K562 (cell line): ENCODE measurements at regions not wholly inside any gene's neighbourhood (a gene's known extent, or its start where the extent isn't known, plus 50 kb on each side); places are given as distances from the start of the nearest gene placed in this dataset.

Experiments
- ATAC-seq: fragments of 200-7000 bp; cut with Tn5 transposase; 3 replicates; pipeline ENCODE4 v1.9.1; 2020; ENCODE audit warnings: moderate library complexity
- BruUV-seq: library from RNA; stranded (reverse); fragments of 400-500 nt; replicated peaks from 2 replicates; lab custom pipeline; 2021; lab: Mats Ljungman, UMichigan
- CTCF ChIA-PET: fragments of 300-600 bp; formaldehyde crosslinking; extraction: SDS; loops from one replicate; lab custom pipeline; 2021; ENCODE audit warnings: low intra/inter-chr PET ratio; lab: Yijun Ruan, JAX
- POLR2A ChIA-PET: fragments of 300-600, 350-650 bp; sonication (Branson Sonifier 250); formaldehyde crosslinking; extraction: SDS; loops from one replicate; lab custom pipeline; 2021; ENCODE audit warnings: antibody characterized with exemption, inconsistent platforms; lab: Yijun Ruan, JAX
- DNase-seq, 4 experiments: peaks; one replicate each; pipeline versions ENCODE4 v3.0.0 to v3.0.0-alpha.2; 2011 to 2018; ENCODE audit warnings: low spot score in 3 of 4, mixed read lengths in 3 of 4; ENCODE audit errors: extremely low read depth in 1 of 4
- FAIRE-seq: peaks from 2 replicates; lab custom pipeline; 2011; peaks lifted over from hg19 to GRCh38; lab: Jason Lieb, UNC
- H2AFZ ChIP-seq: 2 replicates; pipeline ENCODE4 v1.6.0; 2011; ENCODE audit warnings: low read depth, low read length, control low read depth, inconsistent platforms
- H3K27ac ChIP-seq: fragments of 200-600 bp; 3 replicates; pipeline ENCODE4 v1.8.0; 2011; ENCODE audit warnings: low read depth, mild to moderate bottlenecking, control low read depth, inconsistent platforms, low read length, moderate library complexity, mixed read lengths; ENCODE audit errors: extremely low read depth
- H3K27me3 ChIP-seq, 2 experiments: fragments of 300-600 bp in 1 of 2; 2 replicates in 1 of 2; 3 replicates in 1 of 2; pipeline versions ENCODE4 v1.6.0 to v1.8.0; 2011; ENCODE audit warnings: inconsistent platforms in 2 of 2, low read length in 2 of 2, mild to moderate bottlenecking in 1 of 2, mixed read lengths in 1 of 2, moderate library complexity in 1 of 2; ENCODE audit not compliant: control insufficient read depth in 2 of 2, insufficient read depth in 2 of 2
- H3K36me3 ChIP-seq: fragments of 300-600 bp; 3 replicates; pipeline ENCODE4 v1.8.0; 2011; ENCODE audit warnings: mild to moderate bottlenecking, low read length, inconsistent platforms; ENCODE audit not compliant: control insufficient read depth, insufficient read depth
- H3K4me1 ChIP-seq, 2 experiments: fragments of 200-600 bp in 1 of 2; replicated peaks in 1 of 2; 2 replicates in 1 of 2; 3 replicates in 1 of 2; pipeline versions ENCODE4 v1.5.1 to v1.8.0; 2011; ENCODE audit warnings: inconsistent platforms in 2 of 2, low read length in 2 of 2, mild to moderate bottlenecking in 1 of 2, mixed read lengths in 1 of 2, moderate library complexity in 1 of 2; ENCODE audit not compliant: control insufficient read depth in 2 of 2, insufficient read depth in 2 of 2
- H3K4me2 ChIP-seq: 2 replicates; pipeline ENCODE4 v1.6.1; 2011; ENCODE audit warnings: low read length, control low read depth, inconsistent platforms, mixed read lengths; ENCODE audit not compliant: insufficient read depth
- H3K4me3 ChIP-seq: fragments of 200-600 bp; sonication (generic), shearing (Covaris generic); 2 replicates; pipeline ENCODE4 v1.5.1; 2016; ENCODE audit warnings: control low read depth, inconsistent platforms
- H3K79me2 ChIP-seq: fragments of 200-600 bp; 3 replicates; pipeline ENCODE4 v1.8.0; 2011; ENCODE audit warnings: low read length, inconsistent platforms; ENCODE audit not compliant: control insufficient read depth, insufficient read depth
- H3K9ac ChIP-seq, 2 experiments: 2 replicates each; pipeline versions ENCODE4 v1.6.0 to v1.6.1; 2011; ENCODE audit warnings: low read depth in 2 of 2, low read length in 2 of 2, control low read depth in 1 of 2, inconsistent platforms in 1 of 2, mild to moderate bottlenecking in 1 of 2, mixed read lengths in 1 of 2; ENCODE audit not compliant: insufficient read depth in 1 of 2
- H3K9me1 ChIP-seq: one replicate; pipeline ENCODE4 v1.6.0; 2011; ENCODE audit warnings: inconsistent platforms, mild to moderate bottlenecking, low read length, moderate library complexity; ENCODE audit not compliant: control insufficient read depth, insufficient read depth
- H3K9me3 ChIP-seq: replicated peaks from 2 replicates; pipeline ENCODE4 v1.5.1; 2011; ENCODE audit warnings: low read depth, low read length, inconsistent platforms; ENCODE audit not compliant: control insufficient read depth, insufficient read depth
- H4K20me1 ChIP-seq: replicated peaks from 2 replicates; pipeline ENCODE4 v1.6.1; 2011; ENCODE audit warnings: low read length, inconsistent platforms, mixed read lengths; ENCODE audit not compliant: control insufficient read depth, insufficient read depth
- CGGBP1 ChIP-seq: fragments of 250-450 bp; sonication (Bioruptor Pico); IDR thresholded peaks from 2 replicates; pipeline ENCODE4 v1.9.0; 2021; ENCODE audit warnings: mild to moderate bottlenecking
- E2F6 ChIP-seq, 2 experiments: IDR thresholded peaks; 2 replicates each; pipeline ENCODE4 v1.6.1; 2011; ENCODE audit warnings: borderline replicate concordance in 1 of 2, control low read depth in 1 of 2, low read depth in 1 of 2, low read length in 1 of 2, mild to moderate bottlenecking in 1 of 2, mixed read lengths in 1 of 2, moderate library complexity in 1 of 2; ENCODE audit not compliant: insufficient read depth in 1 of 2, insufficient read length in 1 of 2, poor library complexity in 1 of 2, severe bottlenecking in 1 of 2; ENCODE audit errors: extremely low read depth in 1 of 2
- ETS1 ChIP-seq: conservative IDR thresholded peaks from 2 replicates; pipeline ENCODE4 v1.6.1; 2011; ENCODE audit warnings: low read depth, mild to moderate bottlenecking, low read length; ENCODE audit not compliant: control insufficient read depth
- ILF3 ChIP-seq: fragments of 450-650 bp; IDR thresholded peaks from 2 replicates; pipeline ENCODE4 v1.6.1; 2018; ENCODE audit warnings: antibody characterized with exemption, mild to moderate bottlenecking, moderate library complexity, borderline replicate concordance
- PCBP2 ChIP-seq: fragments of 200-400 bp; formaldehyde crosslinking; IDR thresholded peaks from 2 replicates; pipeline ENCODE4 v1.6.1; 2018; ENCODE audit warnings: low read length, low read depth, mild to moderate bottlenecking, moderate library complexity; ENCODE audit not compliant: poor library complexity, severe bottlenecking
- TFAM ChIP-seq: fragments of 250-450 bp; sonication (Bioruptor Pico); conservative IDR thresholded peaks from 2 replicates; pipeline ENCODE4 v1.5.0; 2021; ENCODE audit warnings: mild to moderate bottlenecking, moderate library complexity
- ZBTB11 ChIP-seq, 3 experiments: fragments of 200-800 bp in 1 of 3; fragments of 250-450 bp in 1 of 3; fragments of 450-650 bp in 1 of 3; sonication (Bioruptor Pico) in 1 of 3; sonication (Bioruptor generic) in 1 of 3; formaldehyde crosslinking in 1 of 3; IDR thresholded peaks; 2 replicates each; pipeline versions ENCODE4 v1.6.1 to v1.8.0; 2016 to 2022; ENCODE audit warnings: mild to moderate bottlenecking in 2 of 3, missing genetic modification characterization in 2 of 3, missing compliant biosample characterization in 1 of 3, moderate library complexity in 1 of 3
- ZNF76 ChIP-seq: fragments of 250-450 bp; sonication (Bioruptor Pico); IDR thresholded peaks from 2 replicates; pipeline ENCODE4 v1.4.0; 2020; ENCODE audit warnings: mild to moderate bottlenecking, moderate library complexity, borderline replicate concordance
- in situ Hi-C: fragments of 300-500 bp; cut with MboI; formaldehyde crosslinking; loops from 4 replicates; pipeline ENCODE4 v1.15.0; 2018; ENCODE audit warnings: inconsistent platforms, mixed read lengths
- intact Hi-C: fragments of 100-400 bp; cut with micrococcal nuclease; formaldehyde crosslinking; loops from 2 replicates; pipeline ENCODE4 v1.14.2; 2022

GRCh38 chr4:57850141-57850540, 740.0 kb upstream of the IGFBP7 start:
- Histone ChIP-seq H3K9me1 (no peaks in the 10 kb centered on the region), H3K27ac (no peak overlapping the region), H2AFZ (no peak overlapping the region), H3K9me3 (no peaks in the 10 kb centered on the region), H3K36me3 (no peaks in the 10 kb centered on the region), H3K27me3 (no peaks in the 10 kb centered on the region), H3K79me2 (no peaks in the 10 kb centered on the region), H3K4me3 (no peak overlapping the region), H3K4me1 (no peaks in the 10 kb centered on the region), H3K4me2 (no peak overlapping the region), H3K9ac (no peak overlapping the region), H4K20me1 (no peaks in the 10 kb centered on the region)
- DNase-seq: no peak
- in situ Hi-C loops (no loop called here), intact Hi-C loops (no loop called here)
- CTCF ChIA-PET: no interaction called here
- no peak for FAIRE-seq
- POLR2A ChIA-PET: no interaction called here
- TF ChIP-seq TFAM: no peak
- no peak for TF ChIP-seq ZBTB11 (CRISPR knock-in tag; IDR thresholded peaks at IDR 0.05)
- TF ChIP-seq E2F6 (IDR thresholded peaks at IDR 0.05; ENCODE audit: borderline replicate concordance in 1 of 2, extremely low read depth in 1 of 2, insufficient read depth in 1 of 2, insufficient read length in 1 of 2, low read depth in 1 of 2, low read length in 1 of 2, poor library complexity in 1 of 2, severe bottlenecking in 1 of 2): no peak
- TF ChIP-seq CGGBP1 (CRISPR knock-in tag): no peak
- no peak for TF ChIP-seq PCBP2
- TF ChIP-seq ETS1: no peak
- no peak for TF ChIP-seq ZNF76 (CRISPR knock-in tag)
- TF ChIP-seq ILF3: no peak
- BruUV-seq: no TSS peak
- ATAC-seq: no peak
